HepG2 (cell line): ENCODE measurements at regions not wholly inside any gene's neighbourhood (a gene's known extent, or its start where the extent isn't known, plus 50 kb on each side); places are given as distances from the start of the nearest gene placed in this dataset.

Experiments used
- CBFB ChIP-seq: sonication (generic); formaldehyde crosslinking; IDR thresholded peaks from 2 replicates; pipeline ENCODE4 v1.4.0; 2020; ENCODE audit warnings: missing genetic modification reagents
- CTCF ChIP-seq: sonication (generic); formaldehyde crosslinking; IDR thresholded peaks from 2 replicates; pipeline ENCODE4 v1.5.0; 2020; ENCODE audit warnings: mild to moderate bottlenecking, missing genetic modification reagents, moderate library complexity
- EP300 ChIP-seq, 3 experiments: sonication (generic) in 1 of 3; formaldehyde crosslinking in 1 of 3; IDR thresholded peaks; 2 replicates each; pipeline versions ENCODE4 v1.5.1 to v1.6.1; 2011 to 2020; ENCODE audit warnings: low read depth in 2 of 3, low read length in 2 of 3, borderline replicate concordance in 1 of 3, improper control_type of control experiment in 1 of 3, mild to moderate bottlenecking in 1 of 3, missing genetic modification reagents in 1 of 3, moderate library complexity in 1 of 3
- FOXK1 ChIP-seq: sonication (generic); formaldehyde crosslinking; IDR thresholded peaks from 2 replicates; pipeline ENCODE4 v1.4.0; 2020; ENCODE audit warnings: low read depth, missing genetic modification reagents, borderline replicate concordance
- JUN ChIP-seq: sonication (generic); formaldehyde crosslinking; IDR thresholded peaks from 2 replicates; pipeline ENCODE4 v1.4.0; 2020; ENCODE audit warnings: mild to moderate bottlenecking, missing genetic modification reagents
- MTA1 ChIP-seq: sonication (generic); formaldehyde crosslinking; IDR thresholded peaks from 2 replicates; pipeline ENCODE4 v1.4.0; 2020; ENCODE audit warnings: missing genetic modification reagents, mild to moderate bottlenecking, borderline replicate concordance
- NFYB ChIP-seq: sonication (generic); formaldehyde crosslinking; IDR thresholded peaks from 2 replicates; pipeline ENCODE4 v1.4.0; 2020; ENCODE audit warnings: missing genetic modification reagents
- NR3C1 ChIP-seq: sonication (generic); formaldehyde crosslinking; IDR thresholded peaks from 2 replicates; pipeline ENCODE4 v1.4.0; 2020; ENCODE audit warnings: missing genetic modification reagents
- SP4 ChIP-seq: sonication (generic); formaldehyde crosslinking; IDR thresholded peaks from 2 replicates; pipeline ENCODE4 v1.8.1; 2023; ENCODE audit warnings: mild to moderate bottlenecking, missing genetic modification reagents
- ZNF138 ChIP-seq: sonication (generic); formaldehyde crosslinking; IDR thresholded peaks from 2 replicates; pipeline ENCODE4 v1.5.0; 2020; ENCODE audit warnings: mild to moderate bottlenecking, low read depth, missing genetic modification reagents
- ZNF775 ChIP-seq: sonication (generic); formaldehyde crosslinking; IDR thresholded peaks from 2 replicates; pipeline ENCODE4 v1.4.0; 2020; ENCODE audit warnings: missing genetic modification reagents, mild to moderate bottlenecking, moderate library complexity, borderline replicate concordance

GRCh38 chr6:6844530-6844929, 256.0 kb downstream of the LY86 start:
- TF ChIP-seq JUN = no peak
- TF ChIP-seq ZNF138 (CRISPR knock-in tag) = no peak
- no peak for TF ChIP-seq CBFB (CRISPR knock-in tag)
- no peak for TF ChIP-seq SP4 (CRISPR knock-in tag)
- no peak for TF ChIP-seq NFYB (CRISPR knock-in tag)
- TF ChIP-seq FOXK1 (CRISPR knock-in tag) = no peak
- TF ChIP-seq ZNF775 (CRISPR knock-in tag) = no peak
- TF ChIP-seq MTA1 = no peak
- TF ChIP-seq NR3C1 (CRISPR knock-in tag) = no peak
- TF ChIP-seq CTCF = no peak
- TF ChIP-seq EP300 (IDR thresholded peaks at IDR 0.05; ENCODE audit: low read depth in 2 of 2, low read length in 2 of 2) = no peak
- TF ChIP-seq EP300 (CRISPR knock-in tag; IDR thresholded peaks at IDR 0.05; ENCODE audit: borderline replicate concordance) = no peak
